CD4-positive, alpha-beta T cell (primary cell): ENCODE measurements at regions not wholly inside any gene's neighbourhood (a gene's known extent, or its start where the extent isn't known, plus 50 kb on each side); places are given as distances from the start of the nearest gene placed in this dataset.
"Not testable (repeated sequence)": the region's sequence is repeated elsewhere in the genome, so short reads cannot be mapped to it uniquely, and the experiment has no call there.

Source experiments
- ATAC-seq: fragments of 200-7000 bp; cut with Tn5 transposase; one replicate; pipeline ENCODE4 v1.10.0; 2022; ENCODE audit warnings: mild to moderate bottlenecking; ENCODE audit not compliant: poor library complexity
- CTCF ChIA-PET: fragments of 350-600 bp; sonication (Branson Sonifier 250); formaldehyde crosslinking; loops from one replicate; lab custom pipeline; 2021; ENCODE audit warnings: antibody characterized with exemption, inconsistent platforms; lab: Charles Lee
- POLR2A ChIA-PET: fragments of 350-600 bp; sonication (Branson Sonifier 250); formaldehyde crosslinking; loops from one replicate; lab custom pipeline; 2021; ENCODE audit warnings: antibody characterized with exemption, inconsistent platforms; lab: Charles Lee
- DNase-seq, 14 experiments: peaks; one replicate each; pipeline ENCODE4 v3.0.0-alpha.2; 2013 to 2020; ENCODE audit warnings: mixed read lengths in 2 of 14
- H3K27ac ChIP-seq, 2 donors: one replicate each; pipeline versions ENCODE4 v1.5.1 to v1.7.0; 2013; ENCODE audit warnings: low read length in 2 of 2, low read depth in 1 of 2, mild to moderate bottlenecking in 1 of 2
- H3K27me3 ChIP-seq, 2 experiments: 1 replicate in 1 of 2; 2 replicates in 1 of 2; pipeline versions ENCODE4 v1.6.1 to v1.7.0; 2013; ENCODE audit warnings: low read length in 2 of 2, control low read depth in 1 of 2, mild to moderate bottlenecking in 1 of 2, moderate library complexity in 1 of 2; ENCODE audit not compliant: insufficient read depth in 2 of 2, control insufficient read depth in 1 of 2
- H3K36me3 ChIP-seq: one replicate; pipeline ENCODE4 v1.6.1; 2013; ENCODE audit warnings: low read length, control low read depth; ENCODE audit not compliant: insufficient read depth
- H3K4me1 ChIP-seq: one replicate; pipeline ENCODE4 v1.6.1; 2013; ENCODE audit warnings: low read length, control low read depth; ENCODE audit not compliant: insufficient read depth
- H3K4me3 ChIP-seq: one replicate; pipeline ENCODE4 v1.5.1; 2013; ENCODE audit warnings: mild to moderate bottlenecking, low read length, moderate library complexity
- H3K9me3 ChIP-seq, 2 experiments: 1 replicate in 1 of 2; 2 replicates in 1 of 2; pipeline versions ENCODE4 v1.6.1 to v1.7.0; 2013; ENCODE audit warnings: low read length in 2 of 2, mild to moderate bottlenecking in 2 of 2, control low read depth in 1 of 2, moderate library complexity in 1 of 2; ENCODE audit not compliant: control insufficient read depth in 1 of 2, insufficient read depth in 1 of 2
- H3K27ac Mint-ChIP-seq: one replicate; pipeline ENCODE4 v1.8.0; 2020; ENCODE audit warnings: mixed read lengths
- H3K27me3 Mint-ChIP-seq: one replicate; pipeline ENCODE4 v1.8.0; 2021; ENCODE audit warnings: mixed read lengths
- H3K36me3 Mint-ChIP-seq: one replicate; pipeline ENCODE4 v1.8.0; 2021; ENCODE audit warnings: low read depth, mixed read lengths
- H3K4me1 Mint-ChIP-seq: one replicate; pipeline ENCODE4 v1.8.0; 2021; ENCODE audit warnings: low read depth, mixed read lengths
- H3K4me3 Mint-ChIP-seq: one replicate; pipeline ENCODE4 v1.8.0; 2020; ENCODE audit warnings: mild to moderate bottlenecking, mixed read lengths
- H3K9me3 Mint-ChIP-seq: one replicate; pipeline ENCODE4 v1.8.0; 2020; ENCODE audit warnings: mixed read lengths
- CTCF ChIP-seq: fragments of 200-600 bp; IDR thresholded peaks from one replicate; pipeline ENCODE4 v1.8.0; 2022; ENCODE audit warnings: antibody characterized with exemption, mild to moderate bottlenecking
- intact Hi-C, 2 experiments: fragments of 100-400 bp; cut with DNase I in 1 of 2; cut with micrococcal nuclease in 1 of 2; formaldehyde crosslinking; loops; one replicate each; pipeline versions ENCODE4 v1.15.1 to v1.9.0; 2023 to 2025; cut with DNase I, micrococcal nuclease

GRCh38 chr1:104776-105175 lies 346.7 kb downstream of the OR4F29 start:
- CTCF ChIA-PET, H3K36me3 ChIP-seq, H3K27ac ChIP-seq, ATAC-seq, H3K36me3 Mint-ChIP-seq, intact Hi-C loops, H3K27me3 Mint-ChIP-seq, H3K27ac Mint-ChIP-seq, H3K9me3 Mint-ChIP-seq, H3K9me3 ChIP-seq, H3K4me3 Mint-ChIP-seq, H3K4me1 Mint-ChIP-seq, H3K4me3 ChIP-seq, H3K27me3 ChIP-seq, POLR2A ChIA-PET, H3K4me1 ChIP-seq, DNase-seq: not testable (repeated sequence)

GRCh38 chr1:99481-99880 lies 352.0 kb downstream of the OR4F29 start:
- H3K4me3 Mint-ChIP-seq, H3K9me3 ChIP-seq, H3K36me3 Mint-ChIP-seq, ATAC-seq, CTCF ChIA-PET, H3K27ac Mint-ChIP-seq, H3K27me3 Mint-ChIP-seq, H3K9me3 Mint-ChIP-seq, intact Hi-C loops, H3K27me3 ChIP-seq, POLR2A ChIA-PET, H3K36me3 ChIP-seq, DNase-seq, H3K27ac ChIP-seq, H3K4me3 ChIP-seq, H3K4me1 Mint-ChIP-seq, H3K4me1 ChIP-seq: not testable (repeated sequence)

GRCh38 chr1:98811-99210 lies 352.7 kb downstream of the OR4F29 start:
- H3K4me3 Mint-ChIP-seq, DNase-seq, H3K4me3 ChIP-seq, intact Hi-C loops, H3K36me3 Mint-ChIP-seq, POLR2A ChIA-PET, H3K27me3 ChIP-seq, H3K4me1 ChIP-seq, H3K27me3 Mint-ChIP-seq, H3K27ac Mint-ChIP-seq, H3K36me3 ChIP-seq, H3K27ac ChIP-seq, ATAC-seq, CTCF ChIA-PET, H3K9me3 ChIP-seq, H3K9me3 Mint-ChIP-seq, H3K4me1 Mint-ChIP-seq: not testable (repeated sequence)

GRCh38 chr1:91279-91678 lies 360.2 kb downstream of the OR4F29 start:
- intact Hi-C loops, H3K9me3 Mint-ChIP-seq, H3K27me3 Mint-ChIP-seq, ATAC-seq, DNase-seq, H3K4me1 Mint-ChIP-seq, H3K4me1 ChIP-seq, H3K27ac Mint-ChIP-seq, CTCF ChIA-PET, H3K4me3 ChIP-seq, H3K27me3 ChIP-seq, H3K4me3 Mint-ChIP-seq, H3K9me3 ChIP-seq, H3K36me3 Mint-ChIP-seq, POLR2A ChIA-PET, H3K36me3 ChIP-seq, H3K27ac ChIP-seq: not testable (repeated sequence)
- TF ChIP-seq CTCF, result peak; percentile 34

- not testable (repeated sequence) for H3K27me3 Mint-ChIP-seq
These were observed 363.4 kb downstream of the OR4F29 start for GRCh38 chr1:88110-88509.

GRCh38 chr1:79152-79551 lies 372.3 kb downstream of the OR4F29 start:
- H3K27me3 ChIP-seq, CTCF ChIA-PET, POLR2A ChIA-PET, ATAC-seq, H3K4me1 ChIP-seq, H3K4me1 Mint-ChIP-seq, intact Hi-C loops, H3K36me3 ChIP-seq, H3K27ac ChIP-seq, DNase-seq, H3K36me3 Mint-ChIP-seq, H3K4me3 Mint-ChIP-seq, H3K4me3 ChIP-seq, H3K27me3 Mint-ChIP-seq, H3K27ac Mint-ChIP-seq, H3K9me3 ChIP-seq, H3K9me3 Mint-ChIP-seq: not testable (repeated sequence)

More at GRCh38 chr1:88110-88509, 363.4 kb downstream of the OR4F29 start:
- H3K4me3 Mint-ChIP-seq, H3K27ac Mint-ChIP-seq, CTCF ChIA-PET, H3K36me3 Mint-ChIP-seq, H3K36me3 ChIP-seq, H3K9me3 ChIP-seq, H3K4me1 Mint-ChIP-seq, H3K27ac ChIP-seq, intact Hi-C loops, H3K9me3 Mint-ChIP-seq, ATAC-seq, POLR2A ChIA-PET, H3K4me1 ChIP-seq, H3K4me3 ChIP-seq, H3K27me3 ChIP-seq: not testable (repeated sequence)
- DNase-seq, result peak in 1 of 14 experiments; percentile 3

- not testable (repeated sequence) for ATAC-seq
These were observed 386.4 kb downstream of the OR4F29 start, which contains the start of gene OR4F5 for GRCh38 chr1:65119-65518. Gene OR4F5 (plus strand): TSS chr1:65419.

More at GRCh38 chr1:65119-65518, 386.4 kb downstream of the OR4F29 start, which contains the start of gene OR4F5:
- H3K36me3 Mint-ChIP-seq, H3K4me1 ChIP-seq, POLR2A ChIA-PET, H3K27me3 Mint-ChIP-seq, intact Hi-C loops, H3K4me3 Mint-ChIP-seq, H3K27ac Mint-ChIP-seq, H3K27me3 ChIP-seq, H3K36me3 ChIP-seq, H3K9me3 Mint-ChIP-seq, H3K27ac ChIP-seq, H3K4me1 Mint-ChIP-seq, DNase-seq, H3K9me3 ChIP-seq, CTCF ChIA-PET, H3K4me3 ChIP-seq: not testable (repeated sequence)
